DMS153 (cell line): ENCODE measurements at regions not wholly inside any gene's neighbourhood (a gene's known extent, or its start where the extent isn't known, plus 50 kb on each side); places are given as distances from the start of the nearest gene placed in this dataset.
"Not testable (repeated sequence)": the region's sequence is repeated elsewhere in the genome, so short reads cannot be mapped to it uniquely, and the experiment has no call there.

Experiments
- DNase-seq: peaks from one replicate; lab custom pipeline; 2025; lab: John Stamatoyannopoulos, UW

DNA sequence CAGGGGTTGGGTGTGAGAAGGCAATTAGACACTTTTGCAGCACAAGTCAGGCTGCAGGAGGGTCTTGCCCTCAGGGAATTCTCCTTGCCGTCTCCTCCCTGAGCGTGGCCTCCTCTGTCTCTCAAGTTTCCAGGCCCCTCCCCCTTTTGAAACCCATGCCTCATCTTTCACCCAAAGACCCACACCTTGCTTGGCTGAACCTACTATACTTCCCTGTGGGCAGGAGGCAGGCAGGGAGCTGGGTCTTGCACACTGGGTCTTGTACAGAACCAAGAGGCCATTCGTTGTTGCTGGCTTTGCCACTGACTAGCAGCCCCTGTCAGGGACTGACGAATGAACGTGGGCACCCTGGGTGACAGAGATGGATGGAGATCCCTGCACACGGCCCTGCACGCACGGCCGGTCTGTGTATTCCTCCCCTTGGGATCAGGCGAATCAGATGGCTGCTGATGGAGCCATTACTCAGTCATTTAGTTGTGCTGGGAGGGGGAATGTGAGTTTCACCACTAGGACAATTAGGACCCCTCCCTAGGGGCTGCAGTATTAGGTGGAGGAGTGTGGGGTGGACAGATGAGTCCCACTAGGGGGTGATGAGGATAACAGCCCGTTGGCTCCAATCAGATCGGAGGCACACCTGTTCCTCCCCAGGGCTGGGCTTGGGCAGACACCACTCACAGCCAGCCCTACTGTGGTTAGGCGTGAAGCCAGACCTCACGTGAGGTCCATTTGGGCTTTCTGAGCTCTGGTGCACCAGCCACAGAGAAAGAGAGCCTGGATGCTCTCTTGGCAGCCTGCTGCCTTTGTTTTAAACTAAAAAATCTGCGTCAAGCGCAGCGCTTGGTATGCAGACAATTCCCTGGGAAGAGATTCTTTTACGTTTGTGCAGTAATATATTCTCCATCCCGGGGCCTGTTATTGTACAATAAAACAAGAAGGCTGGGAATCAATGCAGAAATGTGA lies 167.7 kb upstream of the WSCD1 start:
- no peak for DNase-seq

DNA sequence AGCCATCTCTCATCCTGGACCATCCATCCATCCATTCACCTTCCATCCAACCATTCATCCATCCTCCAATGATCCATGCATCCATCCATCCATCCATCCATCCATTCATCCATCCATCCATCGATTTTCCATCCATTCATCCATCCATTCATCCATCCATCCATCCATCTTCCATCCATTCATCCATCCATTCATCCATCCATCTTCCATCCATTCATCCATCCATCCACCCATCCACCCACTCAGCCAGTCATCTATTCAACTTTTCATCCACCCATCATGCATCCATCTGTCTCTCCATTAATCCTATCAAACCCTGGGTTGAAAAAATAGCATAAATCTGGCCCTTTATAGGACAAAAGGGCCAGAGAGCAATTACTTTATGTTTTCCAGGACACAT lies 158.3 kb upstream of the WSCD1 start:
- DNase-seq: no peak

DNA sequence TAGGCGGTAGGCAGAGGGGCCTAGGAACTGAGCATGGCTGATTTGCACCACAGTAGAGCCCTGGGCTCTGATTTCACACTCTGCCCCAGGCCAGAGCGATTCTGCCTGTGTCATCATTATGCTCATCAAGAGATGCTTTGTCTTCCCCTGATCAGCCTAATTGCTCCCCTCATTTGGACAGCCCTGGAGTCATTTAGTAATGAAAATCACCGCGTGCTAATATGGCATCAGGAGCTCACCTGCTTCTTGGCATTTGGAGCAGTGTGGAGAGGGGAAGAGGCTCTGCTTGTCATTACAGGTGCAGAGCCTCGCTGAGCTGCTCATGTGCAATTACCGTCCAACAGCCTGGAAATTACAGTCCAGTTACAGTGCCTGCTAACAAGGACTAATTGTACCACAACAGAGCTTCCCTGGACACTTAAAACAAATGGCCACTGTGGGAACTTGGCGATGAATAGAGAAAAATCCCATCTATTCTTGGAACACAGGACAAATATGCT lies 157.1 kb upstream of the WSCD1 start:
- no peak for DNase-seq

DNA sequence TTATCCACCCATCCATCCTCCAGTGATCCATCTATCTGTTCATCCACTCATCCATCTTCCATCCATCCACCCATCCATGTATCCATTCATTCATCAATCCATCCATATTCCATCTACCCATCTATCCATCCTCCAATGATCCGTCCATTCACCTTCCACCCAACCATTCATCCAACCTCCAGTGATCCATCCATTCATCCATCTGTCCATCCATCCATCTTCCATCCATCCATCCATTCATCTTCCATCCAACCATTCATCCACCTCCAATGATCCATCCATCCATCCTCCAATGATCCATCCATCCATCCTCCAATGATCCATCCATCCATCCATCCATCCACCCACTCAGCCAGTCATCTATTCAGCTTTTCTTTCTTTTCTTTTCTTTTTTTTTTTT lies 156.5 kb upstream of the WSCD1 start:
- no peak for DNase-seq

DNA sequence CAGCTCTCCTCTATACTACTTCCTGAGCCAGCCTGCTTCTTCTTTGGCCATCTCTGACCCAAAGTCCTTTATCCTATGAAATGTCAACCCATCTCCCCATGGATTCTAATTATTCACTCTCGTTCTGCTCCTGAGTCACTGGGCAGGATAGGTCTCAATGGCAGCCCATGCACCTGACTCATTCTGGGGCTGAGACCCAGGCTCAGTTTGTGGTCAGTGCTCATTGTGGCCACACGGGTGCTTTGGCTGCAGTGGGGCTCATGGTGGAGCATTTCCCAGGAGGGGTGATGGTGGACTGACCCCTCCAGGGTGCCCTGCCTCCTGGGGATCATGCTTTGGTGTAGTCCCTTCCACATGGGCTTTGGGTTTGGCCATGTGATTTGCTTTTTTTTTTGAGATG lies 154.8 kb upstream of the WSCD1 start:
- no peak for DNase-seq

DNA sequence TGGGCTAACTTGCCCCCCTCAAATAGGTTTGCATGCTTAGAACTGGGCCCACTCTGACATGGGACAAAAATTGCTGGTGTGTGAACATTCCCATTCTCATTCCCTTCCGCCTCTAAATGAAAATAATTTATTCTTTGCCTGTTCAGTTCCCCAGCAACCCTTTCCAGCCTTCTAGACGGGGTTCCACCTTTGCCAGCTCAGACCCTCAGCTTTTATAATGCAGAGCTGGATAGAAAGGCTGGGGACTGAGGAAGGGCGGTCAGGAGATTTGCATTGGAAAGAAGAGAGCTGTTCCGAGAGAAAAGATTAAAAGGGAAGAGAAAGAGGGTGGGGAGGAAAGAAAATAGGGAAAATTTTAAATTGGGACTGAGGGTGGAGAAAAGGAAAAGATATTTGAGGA lies 151.1 kb upstream of the WSCD1 start:
- DNase-seq: no peak

DNA sequence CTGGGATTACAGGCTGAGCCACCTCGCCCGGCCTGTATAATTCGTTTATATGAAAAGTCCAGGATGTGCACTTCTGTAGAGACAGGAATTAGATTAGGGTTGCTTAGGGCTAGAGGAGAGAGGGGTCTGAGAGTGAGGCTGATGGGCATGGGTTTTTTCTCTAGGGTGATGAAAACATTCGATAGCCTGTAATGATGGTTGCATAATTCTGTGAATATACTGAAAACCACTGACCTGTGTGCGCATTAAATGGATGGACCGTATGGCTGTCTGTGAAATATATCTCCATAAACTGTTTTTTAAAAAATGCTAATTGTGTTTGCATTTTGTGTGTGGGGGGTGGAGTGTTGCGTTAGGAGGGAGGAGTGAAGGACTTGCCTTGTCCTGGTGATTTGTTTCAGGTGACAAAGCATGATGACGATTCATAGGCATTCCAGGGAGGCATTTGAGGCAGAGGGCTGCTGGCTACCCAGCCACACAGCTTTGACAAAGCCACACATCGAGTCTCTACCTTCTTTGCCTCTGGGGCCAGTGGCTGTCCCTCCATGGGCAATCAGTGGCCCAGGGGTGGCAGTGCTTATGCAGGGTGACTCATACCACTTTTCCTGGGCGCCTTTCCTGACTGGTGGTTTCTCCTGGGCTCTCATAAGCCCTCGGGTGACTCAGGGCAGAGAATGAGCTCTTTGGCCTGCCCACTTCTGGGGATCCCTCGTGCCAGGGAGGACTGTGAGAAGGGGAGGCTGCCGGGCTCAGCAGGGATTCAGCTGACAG lies 148.5 kb upstream of the WSCD1 start:
- DNase-seq: no peak

DNA sequence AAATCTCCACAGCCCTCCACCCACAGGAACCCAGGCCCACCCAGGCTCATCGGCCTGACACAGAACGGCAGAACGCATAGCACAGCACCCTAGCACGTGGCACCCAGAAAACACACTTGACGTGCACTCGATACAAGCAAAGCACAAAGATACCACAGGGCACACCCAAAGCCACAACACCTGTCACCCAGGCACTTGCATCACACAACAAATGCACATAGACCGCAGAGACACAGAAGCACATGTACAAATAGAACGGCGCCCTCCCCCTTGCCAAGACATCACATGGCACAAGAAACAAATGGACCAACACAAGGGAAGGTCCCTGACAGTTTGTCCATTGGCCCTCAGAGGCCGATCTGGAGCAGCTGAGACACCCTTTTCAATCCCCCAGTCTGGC lies 147.7 kb upstream of the WSCD1 start:
- peak; percentile 12 for DNase-seq

DNA sequence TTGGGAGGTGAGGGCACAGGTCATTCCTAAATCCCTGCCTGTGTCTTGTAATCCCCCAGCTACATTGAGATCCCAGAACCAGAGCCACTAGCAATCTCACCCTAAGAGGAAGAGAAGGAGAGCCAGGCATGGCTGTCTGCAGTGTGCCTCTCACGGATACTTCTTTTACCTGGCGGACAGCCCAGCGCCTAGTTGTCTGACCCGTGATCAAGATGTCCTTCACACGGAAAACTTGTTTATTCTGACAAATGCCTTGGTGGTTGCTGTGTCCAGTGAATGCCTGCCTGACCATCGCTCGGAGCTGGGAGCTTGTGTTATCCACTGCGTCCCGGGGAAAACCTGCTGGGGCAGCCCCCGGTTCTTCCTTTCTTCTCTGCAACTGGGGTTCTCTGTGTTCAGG lies 140.5 kb upstream of the WSCD1 start:
- no peak for DNase-seq

DNA sequence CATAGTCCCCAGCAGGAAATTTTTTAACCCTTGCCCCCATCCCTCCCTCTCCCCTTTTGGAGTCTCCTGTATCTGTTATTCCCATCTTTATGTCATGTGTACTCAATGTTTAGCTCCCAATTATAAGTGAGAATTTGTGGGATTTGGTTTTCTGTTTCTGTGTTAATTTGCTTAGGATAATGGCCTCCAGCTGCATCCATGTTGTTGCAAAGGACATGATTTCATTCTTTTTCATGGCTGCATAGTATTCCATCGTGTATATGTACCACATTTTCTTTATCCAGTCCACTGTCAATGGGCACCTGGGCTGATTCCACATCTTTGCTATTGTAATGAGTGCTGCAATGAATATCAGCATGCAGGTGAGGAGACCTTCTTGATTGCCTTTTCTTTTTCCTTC lies 139.6 kb upstream of the WSCD1 start:
- DNase-seq: not testable (repeated sequence)

DNA sequence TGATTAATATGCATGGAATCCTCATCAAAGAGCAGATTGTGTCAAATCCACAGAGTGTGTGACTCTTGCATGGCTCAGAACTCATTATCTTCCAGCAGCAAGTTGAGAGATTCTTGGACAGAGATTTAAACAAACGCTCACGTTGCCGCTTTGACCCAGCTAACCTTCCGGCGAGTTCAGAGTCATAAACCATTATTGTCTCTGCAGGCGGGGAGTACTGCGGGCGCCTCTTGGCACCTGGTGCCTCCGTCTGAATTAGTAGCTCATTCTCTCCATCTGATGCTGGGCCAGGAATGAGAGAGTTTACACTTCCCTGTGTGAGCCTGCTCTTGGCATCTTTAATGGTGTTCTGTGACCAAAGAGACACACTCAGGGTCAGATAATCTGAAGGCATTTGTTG lies 138.6 kb upstream of the WSCD1 start:
- DNase-seq: no peak

DNA sequence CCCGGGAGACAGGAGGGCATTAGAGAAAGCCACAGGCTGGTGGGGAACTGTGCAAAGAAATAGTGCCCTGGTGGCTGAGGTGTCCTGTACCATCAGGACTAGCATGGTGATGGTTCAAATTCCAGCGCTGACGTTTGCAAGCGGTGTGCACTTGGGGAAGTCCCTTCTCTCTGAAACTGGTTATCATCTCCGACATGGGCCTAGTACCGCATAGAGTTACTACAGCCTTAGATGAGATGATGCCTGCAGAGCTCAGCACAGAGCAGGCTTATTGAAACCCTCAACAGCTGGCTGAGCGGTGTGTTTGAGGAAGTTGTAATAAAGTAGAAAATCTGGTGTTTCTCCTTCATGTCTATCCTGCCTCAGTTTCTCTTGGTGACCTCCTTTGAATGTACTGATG lies 136.7 kb upstream of the WSCD1 start:
- no peak for DNase-seq

DNA sequence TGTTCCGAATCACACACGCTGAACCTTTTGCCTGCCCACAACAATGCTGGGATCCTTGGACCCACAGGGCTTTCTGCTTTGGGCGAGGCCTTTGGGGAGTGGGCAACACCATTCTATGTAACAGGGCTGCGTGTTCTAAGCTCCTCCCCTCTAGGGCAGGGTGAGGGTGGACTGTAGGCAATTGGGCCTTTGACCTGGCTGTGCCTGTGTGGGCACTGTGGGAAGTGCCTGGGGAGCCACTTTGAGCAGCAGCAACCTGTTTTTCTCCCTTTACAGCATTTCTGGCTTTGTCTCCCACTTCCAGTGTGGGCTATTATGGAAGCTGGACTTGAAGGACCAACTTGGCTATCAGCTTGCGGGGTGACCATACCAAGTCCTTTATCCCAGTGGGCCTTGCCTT lies 128.9 kb upstream of the WSCD1 start:
- no peak for DNase-seq

DNA sequence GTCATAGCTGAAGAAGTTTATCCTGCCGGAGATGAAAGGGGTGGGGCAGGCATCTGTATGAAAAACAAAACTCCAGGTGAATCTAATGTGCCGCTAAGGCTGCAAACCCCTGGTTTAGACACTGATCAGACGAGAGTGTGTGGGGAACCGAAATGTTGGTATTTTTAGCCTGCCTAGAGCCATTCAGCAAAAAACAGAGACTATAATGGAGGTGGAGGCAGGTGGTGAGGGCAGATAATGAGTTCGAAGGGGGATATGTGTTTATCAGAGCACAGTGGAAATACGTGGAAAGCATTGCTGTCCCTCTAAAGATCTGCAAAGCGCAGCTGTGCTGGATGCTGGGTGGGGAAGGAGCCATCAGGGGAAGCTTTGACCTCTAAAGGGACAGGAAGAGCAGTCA lies 127.5 kb upstream of the WSCD1 start:
- DNase-seq: no peak

DNA sequence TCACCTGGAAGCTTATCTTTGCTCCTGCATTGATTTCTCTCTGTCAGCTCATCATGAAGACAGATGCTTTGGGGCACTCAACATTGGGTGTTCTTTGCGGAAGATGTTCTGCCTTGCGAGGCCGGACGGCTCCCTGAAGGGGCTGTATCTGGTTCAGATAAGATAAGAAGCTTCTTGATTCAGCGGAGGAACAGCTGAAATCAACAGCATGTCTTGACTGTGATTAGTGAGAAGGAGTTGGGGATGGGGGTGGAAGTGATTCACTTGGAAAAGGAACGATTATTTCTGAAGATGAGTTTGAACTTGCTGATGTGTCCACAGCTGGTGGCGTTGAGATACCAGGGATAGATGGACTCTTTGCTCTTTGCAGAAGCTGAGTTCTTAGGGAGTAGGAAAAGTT lies 126.9 kb upstream of the WSCD1 start:
- no peak for DNase-seq

DNA sequence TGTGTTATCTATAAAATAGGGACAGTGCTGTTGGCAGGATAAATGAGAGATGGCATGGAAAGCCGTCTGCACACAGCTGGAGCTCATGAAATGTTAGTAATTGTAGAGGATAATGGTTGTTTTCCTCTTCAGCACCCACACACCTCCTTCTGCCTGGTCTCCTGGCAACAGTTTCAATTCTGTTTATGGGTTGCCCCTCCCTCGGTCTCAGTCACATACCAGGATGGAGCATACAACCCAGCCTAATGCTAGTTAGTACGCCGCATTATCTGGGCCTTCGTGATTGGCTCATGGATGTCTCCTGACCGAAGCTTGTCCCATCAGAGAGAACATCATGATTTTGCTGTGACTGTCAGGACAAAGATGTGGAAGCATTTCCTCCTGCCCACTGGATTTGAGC lies 126.2 kb upstream of the WSCD1 start:
- no peak for DNase-seq

DNA sequence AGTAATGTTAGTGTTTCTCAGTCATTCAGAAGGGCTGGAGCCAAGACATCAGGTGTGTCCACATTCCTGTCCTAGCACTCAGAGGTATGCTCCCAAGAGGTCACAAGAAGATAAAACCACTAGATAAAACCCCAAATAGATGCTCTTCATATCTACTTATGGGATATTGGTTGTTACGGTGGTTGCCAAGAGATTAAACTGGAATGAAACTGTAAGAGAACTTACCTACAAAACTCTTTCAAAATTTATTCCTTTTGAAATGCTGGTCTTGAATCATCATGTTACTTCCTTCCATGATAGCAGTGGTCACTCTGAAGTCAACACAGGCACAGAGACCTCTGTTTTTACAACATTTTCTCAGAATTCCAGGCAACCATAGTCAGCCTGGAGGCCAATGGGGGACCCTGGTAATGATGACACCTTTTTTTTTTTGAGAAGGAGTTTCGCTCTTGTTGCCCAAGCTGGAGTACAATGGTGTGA lies 122.4 kb upstream of the WSCD1 start:
- DNase-seq: no peak

DNA sequence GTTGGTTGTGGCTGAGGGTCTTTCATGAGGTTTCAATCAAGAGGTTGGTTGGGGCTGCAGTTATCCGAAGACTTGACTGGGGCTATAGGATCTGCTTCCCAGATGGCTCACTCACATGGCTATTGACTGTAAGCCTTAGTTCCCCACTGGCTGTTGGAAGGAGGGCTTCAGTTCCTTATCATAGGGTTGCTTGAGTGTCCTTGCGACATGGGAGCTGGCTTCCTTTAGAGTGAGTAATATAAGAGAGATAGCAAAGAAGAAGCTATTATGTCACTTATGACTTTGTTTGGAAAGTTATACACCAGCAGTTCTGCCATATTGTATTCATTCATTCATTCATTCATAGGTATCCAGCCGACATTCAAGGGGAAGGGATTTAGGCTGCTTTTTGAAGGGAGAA lies 121.4 kb upstream of the WSCD1 start:
- no peak for DNase-seq

DNA sequence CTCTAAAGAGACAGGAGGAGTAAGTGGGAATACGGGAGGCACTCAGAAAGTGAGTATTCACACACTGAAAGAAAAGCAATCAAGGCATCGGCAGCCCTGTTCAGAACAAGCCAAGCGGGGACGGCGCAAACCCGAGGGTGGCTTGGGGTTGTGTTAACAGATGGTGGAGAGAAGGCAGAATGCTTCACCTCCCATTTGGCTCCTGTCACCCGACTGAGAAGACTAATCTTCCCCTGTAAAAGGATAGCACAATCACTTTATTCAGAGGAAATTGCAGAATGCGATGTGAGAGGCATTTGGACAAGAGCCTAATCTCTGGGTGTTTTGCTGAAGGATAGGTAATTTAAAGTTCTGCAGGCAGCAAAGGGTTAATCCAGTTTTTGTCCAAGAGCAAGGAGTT lies 119.3 kb upstream of the WSCD1 start:
- DNase-seq: no peak

DNA sequence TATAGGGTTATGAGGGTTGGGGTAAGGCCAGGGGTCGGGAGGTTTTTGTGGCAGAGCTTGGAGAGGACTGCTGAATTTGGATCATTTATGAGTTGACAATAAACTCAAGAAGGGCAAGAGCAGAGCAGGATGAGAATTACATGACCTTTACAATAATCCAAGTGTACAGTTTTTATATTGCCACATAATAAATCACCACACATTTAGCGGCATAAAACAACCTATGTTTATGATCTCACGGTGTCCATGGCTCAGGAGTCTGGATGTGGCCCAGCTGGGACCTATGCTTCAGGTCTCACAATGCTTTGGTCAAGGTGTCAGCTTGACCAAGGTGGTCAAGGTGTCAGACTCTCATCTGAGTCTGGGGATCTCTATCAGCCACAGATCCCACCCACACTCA lies 118.3 kb upstream of the WSCD1 start:
- no peak for DNase-seq

DNA sequence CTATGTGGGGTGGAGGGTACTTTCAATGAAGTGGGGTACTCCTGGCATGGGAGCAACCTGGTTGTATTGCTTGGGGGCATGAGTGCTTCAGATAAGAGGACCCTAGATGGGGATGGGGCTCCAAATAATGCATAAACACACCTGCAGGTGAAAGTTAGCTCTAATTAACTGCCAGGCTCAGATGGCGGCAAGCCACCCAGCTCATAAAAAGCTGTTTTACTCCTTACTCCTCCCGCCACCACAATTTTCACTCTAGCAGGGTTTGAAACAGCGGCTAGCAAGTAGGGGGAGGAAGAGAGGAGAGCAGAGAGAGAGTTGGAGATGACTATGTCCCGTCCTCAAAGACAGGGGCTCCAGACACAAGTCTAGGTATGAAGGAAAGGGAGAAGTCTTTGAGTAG lies 117.7 kb upstream of the WSCD1 start:
- no peak for DNase-seq

DNA sequence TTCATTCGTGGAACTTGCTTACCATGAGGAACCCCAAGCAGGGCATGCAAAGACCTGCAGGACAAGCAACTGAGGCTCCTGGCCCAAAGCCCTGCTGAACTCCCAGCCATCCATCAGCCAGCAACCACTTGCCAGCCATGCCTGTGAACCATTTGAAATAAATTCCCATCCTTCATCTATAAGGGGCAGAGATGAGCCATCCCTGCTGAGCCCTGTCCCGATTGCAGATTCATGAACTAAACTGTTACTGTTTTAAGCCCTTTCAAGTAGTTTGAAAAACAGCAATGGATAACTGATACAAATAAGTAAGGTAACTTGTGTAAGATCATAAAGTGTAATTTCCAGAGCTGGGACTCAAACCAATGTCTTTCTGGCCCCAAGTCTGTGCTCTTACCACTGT lies 114.4 kb upstream of the WSCD1 start:
- no peak for DNase-seq

DNA sequence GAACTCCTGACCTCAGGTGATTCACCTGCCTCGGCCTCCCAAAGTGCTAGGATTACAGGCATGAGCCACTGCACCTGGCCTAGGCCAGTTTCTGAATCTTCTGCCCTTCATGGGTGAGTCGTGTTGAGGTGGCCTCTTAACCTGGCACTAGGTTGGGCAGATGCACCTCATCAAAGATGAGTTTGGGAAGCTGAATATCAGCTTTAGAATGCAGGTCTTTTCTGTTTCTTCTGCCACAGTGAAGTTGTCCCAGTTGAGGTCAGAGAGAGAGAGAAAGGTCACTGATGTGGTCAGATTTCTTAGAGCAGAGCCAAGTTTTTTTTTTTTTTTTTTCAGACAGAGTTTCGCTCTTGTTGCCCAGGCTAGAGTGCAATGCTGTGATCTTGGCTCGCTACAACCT lies 111.3 kb upstream of the WSCD1 start:
- no peak for DNase-seq
